ENCODE measurements at regions not wholly inside any gene's neighbourhood (a gene's known extent, or its start where the extent isn't known, plus 50 kb on each side); places are given as distances from the start of the nearest gene placed in this dataset.
"Not testable (repeated sequence)": the region's sequence is repeated elsewhere in the genome, so short reads cannot be mapped to it uniquely, and the experiment has no call there.

GRCh38 chr5:106259431-106260090 lies 1411.2 kb downstream of the EFNA5 start:
- not testable (repeated sequence) for TF ChIP-seq POLR2A (IDR thresholded peaks at IDR 0.05; ENCODE audit: low read depth, low read length); USF2 (IDR thresholded peaks at IDR 0.05; ENCODE audit: low read depth, low read length); CEBPB (IDR thresholded peaks at IDR 0.05; ENCODE audit: low read depth, low read length); CTCF (conservative IDR thresholded peaks at IDR 0.05; ENCODE audit: low read depth, low read length); MAZ (IDR thresholded peaks at IDR 0.05; ENCODE audit: borderline replicate concordance, low read depth, low read length); RCOR1 (IDR thresholded peaks at IDR 0.05; ENCODE audit: insufficient replicate concordance, low read length); MXI1 (IDR thresholded peaks at IDR 0.05; ENCODE audit: borderline replicate concordance, low read depth, low read length); RAD21 (IDR thresholded peaks at IDR 0.05; ENCODE audit: low read length); CHD1 (IDR thresholded peaks at IDR 0.05; ENCODE audit: low read depth, low read length)

Data from IMR-90 (cell line).